Astrocyte (in vitro differentiated cells and primary cell): ENCODE measurements at regions not wholly inside any gene's neighbourhood (a gene's known extent, or its start where the extent isn't known, plus 50 kb on each side); places are given as distances from the start of the nearest gene placed in this dataset.

Source experiments
- DNase-seq: peaks from one replicate; pipeline ENCODE4 v3.0.0-alpha.2; 2010; ENCODE audit warnings: low read depth
- FAIRE-seq: peaks from 2 replicates; lab custom pipeline; 2011; peaks lifted over from hg19 to GRCh38; lab: Jason Lieb, UNC
- H2AFZ ChIP-seq: 2 replicates; pipeline ENCODE4 v1.6.0; 2012; ENCODE audit warnings: low read depth, low read length, inconsistent platforms
- H3K27ac ChIP-seq: 2 replicates; pipeline ENCODE4 v1.5.1; 2011; ENCODE audit warnings: low read depth, low read length, inconsistent platforms
- H3K27me3 ChIP-seq: 2 replicates; pipeline ENCODE4 v1.6.0; 2011; ENCODE audit warnings: low read length, inconsistent platforms; ENCODE audit not compliant: insufficient read depth
- H3K36me3 ChIP-seq: 2 replicates; pipeline ENCODE4 v1.5.1; 2011; ENCODE audit warnings: low read length, inconsistent platforms; ENCODE audit not compliant: insufficient read depth
- H3K4me1 ChIP-seq: 2 replicates; pipeline ENCODE4 v1.5.1; 2011; ENCODE audit warnings: low read length, inconsistent platforms; ENCODE audit not compliant: insufficient read depth
- H3K4me2 ChIP-seq: 2 replicates; pipeline ENCODE4 v1.6.0; 2012; ENCODE audit warnings: low read length, inconsistent platforms
- H3K4me3 ChIP-seq: 2 replicates; pipeline ENCODE4 v1.5.1; 2011; ENCODE audit warnings: low read depth, mild to moderate bottlenecking, low read length, inconsistent platforms; ENCODE audit not compliant: insufficient read depth
- H3K79me2 ChIP-seq: 2 replicates; pipeline ENCODE4 v1.6.0; 2012; ENCODE audit warnings: mild to moderate bottlenecking, low read length, inconsistent platforms; ENCODE audit not compliant: insufficient read depth
- H3K9ac ChIP-seq: 2 replicates; pipeline ENCODE4 v1.6.0; 2012; ENCODE audit warnings: mild to moderate bottlenecking, low read length, inconsistent platforms
- H3K9me3 ChIP-seq: 2 replicates; pipeline ENCODE4 v1.5.1; 2012; ENCODE audit warnings: low read depth, mild to moderate bottlenecking, low read length, inconsistent platforms; ENCODE audit not compliant: insufficient read depth
- H4K20me1 ChIP-seq: 2 replicates; pipeline ENCODE4 v1.6.0; 2012; ENCODE audit warnings: low read length, inconsistent platforms; ENCODE audit not compliant: insufficient read depth
- H3K27ac Mint-ChIP-seq: one replicate; pipeline ENCODE4 v1.8.0; 2021; ENCODE audit warnings: mild to moderate bottlenecking, mixed read lengths; ENCODE audit not compliant: unreplicated experiment
- H3K27me3 Mint-ChIP-seq: one replicate; pipeline ENCODE4 v1.8.0; 2021; ENCODE audit warnings: low read depth, mixed read lengths; ENCODE audit not compliant: unreplicated experiment
- H3K36me3 Mint-ChIP-seq: one replicate; pipeline ENCODE4 v1.8.0; 2021; ENCODE audit warnings: low read depth, mixed read lengths; ENCODE audit not compliant: unreplicated experiment
- H3K4me1 Mint-ChIP-seq: one replicate; pipeline ENCODE4 v1.8.0; 2021; ENCODE audit warnings: low read depth, mixed read lengths; ENCODE audit not compliant: unreplicated experiment
- H3K4me3 Mint-ChIP-seq: one replicate; pipeline ENCODE4 v1.8.0; 2021; ENCODE audit warnings: mild to moderate bottlenecking, moderate library complexity, mixed read lengths; ENCODE audit not compliant: unreplicated experiment
- H3K9me3 Mint-ChIP-seq: one replicate; pipeline ENCODE4 v1.8.0; 2021; ENCODE audit warnings: mild to moderate bottlenecking, mixed read lengths; ENCODE audit not compliant: unreplicated experiment
- CTCF ChIP-seq: IDR thresholded peaks from 2 replicates; pipeline ENCODE4 v1.5.1; 2011; ENCODE audit warnings: low read depth, mild to moderate bottlenecking, inconsistent platforms, low read length, moderate library complexity; ENCODE audit not compliant: insufficient read depth
- EZH2 ChIP-seq: IDR thresholded peaks from 2 replicates; pipeline ENCODE4 v1.6.1; 2012; ENCODE audit warnings: mild to moderate bottlenecking, low read length, inconsistent platforms; ENCODE audit not compliant: insufficient read depth

- DNase-seq (no peak), FAIRE-seq (no peak)
- Histone ChIP-seq H2AFZ (no peak overlapping the region), H3K4me3 (no peak overlapping the region), H3K27ac (no peak overlapping the region), H3K36me3 (no peaks in the 10 kb centered on the region), H3K4me1 (no peaks in the 10 kb centered on the region), H3K9me3 (no peaks in the 10 kb centered on the region), H4K20me1 (no peaks in the 10 kb centered on the region), H3K79me2 (no peaks in the 10 kb centered on the region), H3K4me2 (no peak overlapping the region), H3K9ac (no peak overlapping the region), H3K27me3 (no peaks in the 10 kb centered on the region)
- Mint-ChIP-seq H3K27ac (no peak overlapping the region), H3K9me3 (peaks cover 2% of the 10 kb centered on the region), H3K4me3 (no peak overlapping the region), H3K4me1 (peaks cover 19% of the 10 kb centered on the region), H3K27me3 (no peaks in the 10 kb centered on the region), H3K36me3 (no peaks in the 10 kb centered on the region)
- TF ChIP-seq EZH2 (no peak), CTCF (no peak)
These were observed 345.4 kb downstream of the TDRD15 start for GRCh38 chr2:21469158-21469557.

- Histone ChIP-seq H3K9me3 (no peaks in the 10 kb centered on the region), H3K4me2 (no peak overlapping the region), H3K36me3 (no peaks in the 10 kb centered on the region), H3K9ac (no peak overlapping the region), H3K4me1 (no peaks in the 10 kb centered on the region), H2AFZ (no peak overlapping the region), H4K20me1 (no peaks in the 10 kb centered on the region), H3K79me2 (no peaks in the 10 kb centered on the region), H3K27ac (no peak overlapping the region), H3K27me3 (no peaks in the 10 kb centered on the region), H3K4me3 (no peak overlapping the region)
- H3K27ac Mint-ChIP-seq = no peak overlapping the region
- FAIRE-seq (no peak), DNase-seq (no peak)
- H3K9me3 Mint-ChIP-seq = peaks cover 2% of the 10 kb centered on the region
- no peaks in the 10 kb centered on the region for H3K27me3 Mint-ChIP-seq
- no peak for TF ChIP-seq CTCF
- TF ChIP-seq EZH2 = no peak
- no peaks in the 10 kb centered on the region for H3K36me3 Mint-ChIP-seq
- no peak overlapping the region for H3K4me3 Mint-ChIP-seq
- peaks cover 19% of the 10 kb centered on the region for H3K4me1 Mint-ChIP-seq
These were observed 345.8 kb downstream of the TDRD15 start for GRCh38 chr2:21469564-21469963.

GRCh38 chr2:21480162-21480561, 356.4 kb downstream of the TDRD15 start:
- H3K27ac Mint-ChIP-seq = no peak overlapping the region

More at GRCh38 chr2:21480162-21480561, 356.4 kb downstream of the TDRD15 start:
- H3K4me1 ChIP-seq = no peaks in the 10 kb centered on the region
- Mint-ChIP-seq H3K36me3 (no peaks in the 10 kb centered on the region), H3K4me1 (no peaks in the 10 kb centered on the region), H3K4me3 (no peak overlapping the region), H3K27me3 (no peaks in the 10 kb centered on the region), H3K9me3 (peaks cover 3% of the 10 kb centered on the region)
- H3K36me3 ChIP-seq = no peaks in the 10 kb centered on the region
- no peak for DNase-seq
- H3K4me3 ChIP-seq = no peak overlapping the region
- no peak overlapping the region for H2AFZ ChIP-seq
- no peaks in the 10 kb centered on the region for H3K79me2 ChIP-seq
- H3K4me2 ChIP-seq = no peak overlapping the region
- H3K27ac ChIP-seq = no peak overlapping the region
- H3K9ac ChIP-seq = no peak overlapping the region
- H4K20me1 ChIP-seq = no peaks in the 10 kb centered on the region
- no peak for TF ChIP-seq CTCF
- TF ChIP-seq EZH2 = no peak
- no peaks in the 10 kb centered on the region for H3K9me3 ChIP-seq
- FAIRE-seq = no peak
- no peaks in the 10 kb centered on the region for H3K27me3 ChIP-seq
